IPS DF 6.9 (cell line): ENCODE measurements at regions not wholly inside any gene's neighbourhood (a gene's known extent, or its start where the extent isn't known, plus 50 kb on each side); places are given as distances from the start of the nearest gene placed in this dataset.

ENCODE experiments used
- DNase-seq: peaks from one replicate; pipeline ENCODE4 v3.0.0-alpha.2; 2013; ENCODE audit warnings: low read depth, low spot score
- H3K27ac ChIP-seq: one replicate; pipeline ENCODE4 v1.5.1; 2013; ENCODE audit warnings: low read length, control low read depth
- H3K27me3 ChIP-seq: 2 replicates; pipeline ENCODE4 v1.6.1; 2013; ENCODE audit warnings: mild to moderate bottlenecking, low read length; ENCODE audit not compliant: control insufficient read depth, insufficient read depth
- H3K36me3 ChIP-seq: 2 replicates; pipeline ENCODE4 v1.6.1; 2013; ENCODE audit warnings: low read length; ENCODE audit not compliant: control insufficient read depth, insufficient read depth
- H3K4me1 ChIP-seq: 2 replicates; pipeline ENCODE4 v1.6.1; 2013; ENCODE audit warnings: low read length; ENCODE audit not compliant: control insufficient read depth, insufficient read depth
- H3K4me3 ChIP-seq: 2 replicates; pipeline ENCODE4 v1.5.1; 2013; ENCODE audit warnings: mild to moderate bottlenecking, low read length
- H3K9me3 ChIP-seq: 2 replicates; pipeline ENCODE4 v1.6.1; 2013; ENCODE audit warnings: low read length, inconsistent platforms; ENCODE audit not compliant: control insufficient read depth, insufficient read depth
- WGBS: extraction: QIAGEN DNeasy Blood & Tissue Kit; methylation state at CpG from one replicate; pipeline ENCODE4 v1.1.7; 2013; ENCODE audit warnings: mixed read lengths, missing lambda C conversion rate; ENCODE audit not compliant: insufficient read length, insufficient coverage; 5-methylcytosine and 5-hydroxymethylcytosine counted together

DNA sequence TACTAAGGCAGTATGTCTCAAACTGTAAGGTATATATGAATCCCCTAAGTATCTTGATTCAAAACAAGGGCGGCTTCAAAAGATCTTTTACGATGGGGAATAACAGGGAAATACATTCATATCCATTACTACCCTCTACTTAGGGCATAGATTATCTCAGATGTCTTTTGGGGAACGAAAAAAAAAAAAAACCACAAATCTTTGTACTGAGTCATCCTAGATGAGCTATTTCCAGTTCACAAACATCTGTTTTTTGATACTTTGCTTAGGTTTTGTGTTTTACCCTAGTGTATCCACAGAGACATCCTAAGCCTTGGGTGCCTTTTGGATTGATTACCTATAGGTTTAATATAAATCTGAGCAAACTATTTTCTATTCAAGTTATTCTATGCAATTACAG lies 457.2 kb downstream of the NLGN4X start:
- no CpG with 5 or more reads among the region's 3 CpGs for WGBS
- Histone ChIP-seq H3K4me1 (no peaks in the 10 kb centered on the region), H3K9me3 (no peaks in the 10 kb centered on the region), H3K4me3 (no peak overlapping the region), H3K27me3 (no peaks in the 10 kb centered on the region), H3K36me3 (no peaks in the 10 kb centered on the region), H3K27ac (no peak overlapping the region)
- DNase-seq: no peak

- no peak overlapping the region for H3K4me3 ChIP-seq
- H3K36me3 ChIP-seq: no peaks in the 10 kb centered on the region
- H3K9me3 ChIP-seq: no peaks in the 10 kb centered on the region
- no CpG with 5 or more reads among the region's 4 CpGs for WGBS
- H3K27me3 ChIP-seq: no peaks in the 10 kb centered on the region
- no peak for DNase-seq
- H3K27ac ChIP-seq: no peak overlapping the region
- H3K4me1 ChIP-seq: no peaks in the 10 kb centered on the region
These were observed 472.1 kb downstream of the NLGN4X start for GRCh38 chrX:5756616-5757015.

GRCh38 chrX:5753291-5753690 lies 475.4 kb downstream of the NLGN4X start:
- no peak for DNase-seq
- H3K4me1 ChIP-seq: no peaks in the 10 kb centered on the region
- H3K4me3 ChIP-seq: no peak overlapping the region
- H3K27ac ChIP-seq: no peak overlapping the region
- no peaks in the 10 kb centered on the region for H3K27me3 ChIP-seq
- no CpG with 5 or more reads among the region's 4 CpGs for WGBS
- no peaks in the 10 kb centered on the region for H3K9me3 ChIP-seq
- no peaks in the 10 kb centered on the region for H3K36me3 ChIP-seq

DNA sequence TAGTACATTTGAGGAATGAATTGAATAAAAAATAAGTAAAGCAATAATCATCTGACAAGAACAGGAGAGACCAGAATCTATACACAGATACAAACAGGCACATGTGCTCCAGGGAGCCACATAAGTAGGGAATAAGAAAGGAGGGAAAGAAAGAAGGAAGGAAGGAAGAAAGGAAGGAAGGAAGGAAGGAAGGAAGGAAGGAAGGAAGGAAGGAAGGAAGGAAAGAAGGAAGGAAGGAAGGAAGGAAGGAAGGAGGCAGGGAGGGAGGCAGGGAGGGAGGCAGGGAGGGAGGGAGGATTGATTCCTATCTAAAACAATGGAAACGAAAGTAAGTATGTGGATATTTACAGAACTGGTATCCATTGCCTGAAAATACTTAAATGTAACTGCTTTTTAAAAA lies 475.8 kb downstream of the NLGN4X start:
- H3K9me3 ChIP-seq: no peaks in the 10 kb centered on the region
- H3K36me3 ChIP-seq: no peaks in the 10 kb centered on the region
- no peak for DNase-seq
- H3K27me3 ChIP-seq: no peaks in the 10 kb centered on the region
- no CpG with 5 or more reads among the region's 1 CpG for WGBS
- H3K4me3 ChIP-seq: no peak overlapping the region
- no peak overlapping the region for H3K27ac ChIP-seq
- no peaks in the 10 kb centered on the region for H3K4me1 ChIP-seq

- H3K4me3 ChIP-seq: no peak overlapping the region
- no peaks in the 10 kb centered on the region for H3K9me3 ChIP-seq
- H3K36me3 ChIP-seq: no peaks in the 10 kb centered on the region
- no peak for DNase-seq
- H3K27ac ChIP-seq: no peak overlapping the region
- H3K4me1 ChIP-seq: no peaks in the 10 kb centered on the region
- no CpG with 5 or more reads among the region's 9 CpGs for WGBS
- no peaks in the 10 kb centered on the region for H3K27me3 ChIP-seq
These were observed 480.0 kb downstream of the NLGN4X start for GRCh38 chrX:5748586-5749150.

DNA sequence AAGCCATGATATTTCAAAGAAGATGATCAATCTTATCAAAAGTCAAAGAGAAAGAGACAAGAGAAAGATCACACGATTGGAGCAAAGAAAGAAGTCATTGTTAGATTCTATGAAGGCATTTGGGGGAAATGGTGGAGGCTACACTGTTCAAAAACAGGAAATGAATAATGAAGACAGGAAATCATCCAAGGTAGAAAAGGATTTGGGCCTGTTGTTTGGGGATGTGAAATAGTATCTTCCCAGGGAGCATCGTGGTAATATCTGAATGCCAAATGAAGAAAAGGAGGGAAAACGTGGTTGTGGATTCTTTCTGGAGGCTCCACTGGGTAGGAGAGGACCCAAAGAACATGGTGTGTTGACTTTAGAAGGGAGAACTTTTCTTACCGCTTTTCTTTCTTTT lies 482.4 kb downstream of the NLGN4X start:
- no peak for DNase-seq
- Histone ChIP-seq H3K36me3 (no peaks in the 10 kb centered on the region), H3K4me1 (no peaks in the 10 kb centered on the region), H3K4me3 (no peak overlapping the region), H3K9me3 (no peaks in the 10 kb centered on the region), H3K27me3 (no peaks in the 10 kb centered on the region), H3K27ac (no peak overlapping the region)
- no CpG with 5 or more reads among the region's 4 CpGs for WGBS

DNA sequence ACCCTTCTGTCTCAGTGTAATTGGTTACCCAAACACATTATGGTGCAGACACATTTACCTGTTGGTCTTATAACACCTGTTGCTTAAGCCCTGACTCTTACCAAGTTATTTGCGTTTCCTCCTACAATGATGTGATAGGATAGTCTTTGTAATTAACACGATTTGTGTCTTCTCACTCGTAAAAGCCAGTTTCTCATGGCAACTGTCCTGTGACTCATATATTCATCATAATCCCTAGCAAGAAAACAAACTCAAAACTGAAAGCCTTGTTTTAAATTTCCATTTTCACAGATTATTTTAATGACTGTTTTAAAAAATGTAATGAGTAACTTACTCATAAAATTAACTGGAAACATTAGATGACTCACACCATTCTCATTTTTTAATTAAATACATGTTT lies 495.2 kb downstream of the NLGN4X start:
- no CpG with 5 or more reads among the region's 3 CpGs for WGBS
- no peak overlapping the region for H3K27ac ChIP-seq
- no peaks in the 10 kb centered on the region for H3K9me3 ChIP-seq
- H3K27me3 ChIP-seq: no peaks in the 10 kb centered on the region
- DNase-seq: no peak
- no peaks in the 10 kb centered on the region for H3K36me3 ChIP-seq
- no peaks in the 10 kb centered on the region for H3K4me1 ChIP-seq
- no peak overlapping the region for H3K4me3 ChIP-seq

- no peaks in the 10 kb centered on the region for H3K27me3 ChIP-seq
- no peaks in the 10 kb centered on the region for H3K36me3 ChIP-seq
- H3K27ac ChIP-seq: no peak overlapping the region
- DNase-seq: no peak
- H3K4me3 ChIP-seq: no peak overlapping the region
- H3K4me1 ChIP-seq: no peaks in the 10 kb centered on the region
- no peaks in the 10 kb centered on the region for H3K9me3 ChIP-seq
- WGBS: no CpG with 5 or more reads among the region's 2 CpGs
These were observed 498.1 kb downstream of the NLGN4X start for GRCh38 chrX:5730556-5730955.

- WGBS: no CpG with 5 or more reads among the region's 5 CpGs
- H3K27me3 ChIP-seq: no peaks in the 10 kb centered on the region
- H3K27ac ChIP-seq: no peak overlapping the region
- no peaks in the 10 kb centered on the region for H3K9me3 ChIP-seq
- no peak overlapping the region for H3K4me3 ChIP-seq
- H3K4me1 ChIP-seq: no peaks in the 10 kb centered on the region
- no peaks in the 10 kb centered on the region for H3K36me3 ChIP-seq
- no peak for DNase-seq
These were observed 502.4 kb downstream of the NLGN4X start for GRCh38 chrX:5726224-5726623.

DNA sequence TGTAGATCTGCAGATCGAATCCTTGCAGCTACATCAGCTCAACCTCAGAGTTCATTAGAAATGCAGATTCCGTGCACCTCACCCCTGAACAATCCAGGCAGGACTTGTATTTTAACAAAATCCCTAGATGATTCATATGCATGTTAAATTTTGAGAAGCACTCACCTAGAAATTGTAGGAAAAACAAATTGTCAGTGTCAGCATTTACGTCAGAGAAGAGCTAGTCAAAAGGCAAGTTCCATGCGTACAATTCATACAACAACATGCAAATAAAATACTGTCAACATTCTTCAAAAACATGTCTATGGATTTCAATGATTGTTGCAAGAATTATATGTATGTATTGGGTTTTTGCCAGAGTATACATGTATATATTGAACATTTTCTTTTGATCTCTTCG lies 504.5 kb downstream of the NLGN4X start:
- Histone ChIP-seq H3K4me1 (no peaks in the 10 kb centered on the region), H3K27me3 (no peaks in the 10 kb centered on the region), H3K36me3 (no peaks in the 10 kb centered on the region), H3K4me3 (no peak overlapping the region), H3K9me3 (no peaks in the 10 kb centered on the region), H3K27ac (no peak overlapping the region)
- no CpG with 5 or more reads among the region's 5 CpGs for WGBS
- DNase-seq: no peak

DNA sequence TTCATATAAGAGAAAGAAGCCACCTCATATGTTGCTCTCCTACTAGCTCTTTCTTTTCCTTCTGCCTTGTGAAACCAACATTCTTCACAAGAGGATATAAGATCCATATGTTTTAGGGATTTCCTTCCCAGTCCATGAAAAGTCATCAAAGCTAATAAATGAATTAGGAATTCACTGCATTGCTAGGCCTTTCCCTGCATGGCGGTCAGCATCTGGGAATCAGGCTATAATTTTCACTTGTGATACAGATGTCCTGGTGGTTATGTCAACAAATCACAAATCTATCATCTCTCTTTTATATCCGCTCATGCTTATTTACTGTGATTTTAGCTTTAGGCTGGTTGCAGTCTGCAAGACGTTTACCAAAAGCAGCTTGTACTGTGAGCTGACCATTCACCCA lies 510.0 kb downstream of the NLGN4X start:
- Histone ChIP-seq H3K27me3 (no peaks in the 10 kb centered on the region), H3K9me3 (no peaks in the 10 kb centered on the region), H3K4me1 (no peaks in the 10 kb centered on the region), H3K27ac (no peak overlapping the region), H3K36me3 (no peaks in the 10 kb centered on the region), H3K4me3 (no peak overlapping the region)
- DNase-seq: no peak
- no CpG with 5 or more reads among the region's 3 CpGs for WGBS
